ENCODE measurements at regions not wholly inside any gene's neighbourhood (a gene's known extent, or its start where the extent isn't known, plus 50 kb on each side); places are given as distances from the start of the nearest gene placed in this dataset.
"Not testable (repeated sequence)": the region's sequence is repeated elsewhere in the genome, so short reads cannot be mapped to it uniquely, and the experiment has no call there.

DNA sequence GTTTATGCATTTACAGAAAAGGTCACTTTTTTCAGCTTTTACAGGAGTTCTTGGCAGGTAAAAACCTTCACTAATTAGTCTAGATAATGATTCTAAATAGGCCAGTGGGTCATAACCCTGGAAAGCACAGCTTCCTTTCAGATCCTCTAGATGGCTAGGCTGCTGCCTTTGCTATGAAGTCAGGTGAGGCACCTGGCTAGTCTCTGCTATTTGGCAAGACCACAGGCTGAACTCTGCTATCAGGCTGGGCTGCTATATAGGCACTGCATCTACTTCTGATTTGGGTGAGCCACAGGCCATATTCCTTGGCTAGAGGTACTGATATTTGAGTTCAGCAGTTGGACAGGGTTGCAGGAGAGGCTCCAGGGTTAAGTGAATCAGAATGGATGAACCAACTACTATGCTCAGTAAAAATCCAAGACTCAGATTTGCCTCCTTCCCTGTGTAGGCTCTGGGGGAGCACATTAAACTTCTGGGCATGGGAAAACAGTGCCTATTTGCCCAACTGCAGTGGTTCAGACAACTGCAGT lies 665.7 kb upstream of the TBL1XR1 start:
- Histone ChIP-seq H3K36me3 (no peaks in the 10 kb centered on the region), H3K27me3 (no peaks in the 10 kb centered on the region), H3K4me1 (no peaks in the 10 kb centered on the region), H3K4me3 (no peak overlapping the region), H3K9me3 (peaks cover 0 to 10% of the 10 kb centered on the region in 2 donors), H3K27ac (no peak overlapping the region)
- intact Hi-C loops (cut with DNase I; ENCODE audit: low total_unique reads) = no loop called here
- no peak for TF ChIP-seq POLR2A (IDR thresholded peaks at IDR 0.05)
- TF ChIP-seq, protein P1, sequence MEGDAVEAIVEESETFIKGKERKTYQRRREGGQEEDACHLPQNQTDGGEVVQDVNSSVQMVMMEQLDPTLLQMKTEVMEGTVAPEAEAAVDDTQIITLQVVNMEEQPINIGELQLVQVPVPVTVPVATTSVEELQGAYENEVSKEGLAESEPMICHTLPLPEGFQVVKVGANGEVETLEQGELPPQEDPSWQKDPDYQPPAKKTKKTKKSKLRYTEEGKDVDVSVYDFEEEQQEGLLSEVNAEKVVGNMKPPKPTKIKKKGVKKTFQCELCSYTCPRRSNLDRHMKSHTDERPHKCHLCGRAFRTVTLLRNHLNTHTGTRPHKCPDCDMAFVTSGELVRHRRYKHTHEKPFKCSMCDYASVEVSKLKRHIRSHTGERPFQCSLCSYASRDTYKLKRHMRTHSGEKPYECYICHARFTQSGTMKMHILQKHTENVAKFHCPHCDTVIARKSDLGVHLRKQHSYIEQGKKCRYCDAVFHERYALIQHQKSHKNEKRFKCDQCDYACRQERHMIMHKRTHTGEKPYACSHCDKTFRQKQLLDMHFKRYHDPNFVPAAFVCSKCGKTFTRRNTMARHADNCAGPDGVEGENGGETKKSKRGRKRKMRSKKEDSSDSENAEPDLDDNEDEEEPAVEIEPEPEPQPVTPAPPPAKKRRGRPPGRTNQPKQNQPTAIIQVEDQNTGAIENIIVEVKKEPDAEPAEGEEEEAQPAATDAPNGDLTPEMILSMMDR (IDR thresholded peaks at IDR 0.05) = no peak
- no peak for TF ChIP-seq POLR2AphosphoS5 (IDR thresholded peaks at IDR 0.05)
- no peak for DNase-seq (ENCODE audit: low spot score in 2 of 2)

GRCh38 chr3:177871267-177871666 lies 665.0 kb upstream of the KCNMB2 start:
- not testable (repeated sequence) for H3K27ac ChIP-seq; H3K36me3 ChIP-seq; DNase-seq (ENCODE audit: low spot score in 2 of 2); H3K4me1 ChIP-seq; H3K4me3 ChIP-seq; H3K27me3 ChIP-seq
- intact Hi-C loops (cut with DNase I; ENCODE audit: low total_unique reads) = loop anchor here (10.0 kb wide), 1 partner anchor 1596 kb away; no protein-coding TSS in a partner anchor
- peaks cover 3 to 12% of the 10 kb centered on the region in 2 donors for H3K9me3 ChIP-seq

DNA sequence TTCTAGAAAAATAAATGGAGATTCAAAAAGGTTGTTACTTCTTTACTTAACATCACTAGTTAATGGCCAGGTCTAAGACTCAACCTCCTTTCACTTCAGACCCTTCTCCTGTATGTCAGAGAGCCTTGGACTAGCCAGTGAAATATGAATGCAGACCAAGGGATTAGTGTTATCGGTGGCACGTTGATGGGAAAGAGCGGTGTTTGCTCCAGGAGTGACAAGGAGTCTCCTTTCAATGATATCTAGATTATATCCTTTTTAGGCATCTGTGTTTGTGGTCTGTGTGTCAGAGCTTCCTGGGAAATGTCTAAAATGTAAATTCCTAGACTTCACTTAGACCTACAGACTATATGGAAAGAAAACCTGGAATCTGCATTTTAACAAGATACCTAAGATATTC lies 658.0 kb upstream of the KCNMB2 start:
- H3K4me3 ChIP-seq = no peak overlapping the region
- intact Hi-C loops (cut with DNase I; ENCODE audit: low total_unique reads) = loop anchor here (10.0 kb wide), 1 partner anchor 1603 kb away; no protein-coding TSS in a partner anchor
- H3K9me3 ChIP-seq = no peaks in the 10 kb centered on the region
- no peaks in the 10 kb centered on the region for H3K4me1 ChIP-seq
- no peak overlapping the region for H3K27ac ChIP-seq
- H3K36me3 ChIP-seq = no peaks in the 10 kb centered on the region
- DNase-seq (ENCODE audit: low spot score in 2 of 2) = no peak
- H3K27me3 ChIP-seq = no peaks in the 10 kb centered on the region
- TF ChIP-seq, protein P1 (IDR thresholded peaks at IDR 0.05) = no peak
- no peak for TF ChIP-seq POLR2A (IDR thresholded peaks at IDR 0.05)
- TF ChIP-seq POLR2AphosphoS5 (IDR thresholded peaks at IDR 0.05) = no peak

DNA sequence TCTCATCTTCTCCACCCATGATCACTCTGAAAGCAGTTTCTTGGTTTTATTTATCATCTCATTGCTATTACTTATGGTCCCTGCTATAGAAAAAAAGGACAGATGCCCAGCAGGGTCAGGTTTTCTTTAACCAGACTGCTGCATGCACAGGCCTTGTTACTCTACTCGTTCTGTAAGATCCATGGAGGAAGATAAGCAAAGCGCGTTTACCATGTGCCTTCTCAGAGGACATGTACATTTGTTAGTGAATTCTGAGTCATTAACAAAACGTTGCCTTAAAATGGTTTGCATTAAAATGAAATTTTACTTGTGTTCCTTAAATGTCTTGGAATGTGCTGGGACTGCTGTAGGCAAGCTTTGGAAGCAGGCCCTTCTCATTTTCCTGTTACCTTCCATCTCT lies 657.3 kb upstream of the KCNMB2 start:
- Histone ChIP-seq H3K4me1 (no peaks in the 10 kb centered on the region), H3K4me3 (no peak overlapping the region), H3K36me3 (no peaks in the 10 kb centered on the region), H3K9me3 (no peaks in the 10 kb centered on the region), H3K27ac (no peak overlapping the region), H3K27me3 (no peaks in the 10 kb centered on the region)
- no peak for TF ChIP-seq POLR2AphosphoS5 (IDR thresholded peaks at IDR 0.05)
- DNase-seq (ENCODE audit: low spot score in 2 of 2) = no peak
- intact Hi-C loops (cut with DNase I; ENCODE audit: low total_unique reads) = loop anchor here (10.0 kb wide), 1 partner anchor 1604 kb away; no protein-coding TSS in a partner anchor

DNA sequence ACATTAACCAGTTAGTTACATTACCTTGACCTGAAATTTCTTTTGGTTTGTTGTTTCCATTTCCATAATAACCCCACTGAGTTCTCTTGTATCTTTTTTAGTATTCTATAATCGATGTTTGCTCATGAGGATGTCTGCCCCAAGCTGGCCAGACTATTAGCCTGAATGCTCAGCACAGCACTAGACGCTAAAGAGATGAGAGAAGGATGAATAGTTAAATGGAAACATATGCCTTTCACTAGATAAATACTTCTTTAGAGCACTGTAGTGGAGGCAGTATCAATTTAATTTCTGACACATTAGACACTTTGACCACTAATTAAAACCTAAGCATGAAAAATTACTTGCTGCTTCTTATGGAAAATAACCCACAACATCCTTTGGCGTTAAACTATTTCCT lies 654.9 kb upstream of the KCNMB2 start:
- Histone ChIP-seq H3K27ac (no peak overlapping the region), H3K9me3 (no peaks in the 10 kb centered on the region), H3K4me1 (no peaks in the 10 kb centered on the region), H3K27me3 (no peaks in the 10 kb centered on the region), H3K36me3 (no peaks in the 10 kb centered on the region), H3K4me3 (no peak overlapping the region)
- intact Hi-C loops (cut with DNase I; ENCODE audit: low total_unique reads) = no loop called here
- no peak for DNase-seq (ENCODE audit: low spot score in 2 of 2)
- TF ChIP-seq POLR2AphosphoS5 (IDR thresholded peaks at IDR 0.05) (no peak), POLR2A (IDR thresholded peaks at IDR 0.05) (no peak)
- TF ChIP-seq, protein P1 (IDR thresholded peaks at IDR 0.05) = no peak

DNA sequence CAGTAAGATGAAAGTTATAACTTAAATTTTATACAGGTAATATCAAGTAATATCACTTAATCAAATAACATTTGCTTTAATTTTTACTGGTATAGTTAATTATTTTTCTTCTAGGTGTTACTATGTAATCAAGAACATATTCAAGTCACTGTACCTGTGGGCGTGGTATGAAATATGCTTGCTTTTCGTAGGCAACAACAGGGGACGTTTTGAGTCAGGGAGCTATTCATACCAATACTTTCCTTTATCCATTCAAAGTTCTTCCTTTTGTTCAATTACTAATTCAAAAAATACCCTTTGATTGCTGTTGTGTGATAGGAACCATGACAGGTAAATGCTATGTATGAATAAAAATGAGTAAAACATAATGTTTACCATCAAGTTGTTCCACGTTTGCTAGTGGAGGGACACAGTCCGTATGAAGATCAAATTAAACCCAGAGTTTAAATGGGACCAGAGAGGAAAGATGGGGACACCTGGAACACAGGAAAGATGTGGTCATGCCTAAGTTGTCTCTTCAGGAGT lies 654.0 kb upstream of the KCNMB2 start:
- H3K36me3 ChIP-seq = no peaks in the 10 kb centered on the region
- intact Hi-C loops (cut with DNase I; ENCODE audit: low total_unique reads) = no loop called here
- DNase-seq (ENCODE audit: low spot score in 2 of 2) = no peak
- H3K27me3 ChIP-seq = no peaks in the 10 kb centered on the region
- TF ChIP-seq, protein P1 (IDR thresholded peaks at IDR 0.05) = no peak
- TF ChIP-seq POLR2A (IDR thresholded peaks at IDR 0.05) (no peak), POLR2AphosphoS5 (IDR thresholded peaks at IDR 0.05) (no peak)
- no peaks in the 10 kb centered on the region for H3K4me1 ChIP-seq
- no peaks in the 10 kb centered on the region for H3K9me3 ChIP-seq
- H3K4me3 ChIP-seq = no peak overlapping the region
- no peak overlapping the region for H3K27ac ChIP-seq

Measured in breast epithelium (tissue), 4 donors.